ENCODE measurements at regions not wholly inside any gene's neighbourhood (a gene's known extent, or its start where the extent isn't known, plus 50 kb on each side); places are given as distances from the start of the nearest gene placed in this dataset.

DNA sequence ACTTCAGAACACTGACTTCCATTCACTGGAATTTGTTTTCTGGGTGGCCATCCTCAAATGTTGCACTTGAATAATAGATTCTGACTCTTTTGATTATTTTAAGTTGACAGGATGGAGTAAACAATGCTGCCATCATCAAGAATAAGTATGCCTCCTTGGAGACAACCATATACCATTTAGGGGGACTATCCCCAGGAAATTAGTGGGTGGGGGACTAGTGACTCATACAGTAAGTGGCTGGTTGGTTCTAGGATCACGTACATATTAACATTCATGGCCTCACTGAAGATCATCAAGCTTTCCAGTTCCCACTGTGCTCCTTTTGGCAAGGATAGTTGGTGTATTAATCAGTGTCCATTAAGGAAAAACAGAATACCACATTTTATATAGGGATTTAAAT is 615.2 kb downstream of the CCSER2 start:
- POLR2A ChIA-PET: no interaction called here
- TF ChIP-seq, protein P1, sequence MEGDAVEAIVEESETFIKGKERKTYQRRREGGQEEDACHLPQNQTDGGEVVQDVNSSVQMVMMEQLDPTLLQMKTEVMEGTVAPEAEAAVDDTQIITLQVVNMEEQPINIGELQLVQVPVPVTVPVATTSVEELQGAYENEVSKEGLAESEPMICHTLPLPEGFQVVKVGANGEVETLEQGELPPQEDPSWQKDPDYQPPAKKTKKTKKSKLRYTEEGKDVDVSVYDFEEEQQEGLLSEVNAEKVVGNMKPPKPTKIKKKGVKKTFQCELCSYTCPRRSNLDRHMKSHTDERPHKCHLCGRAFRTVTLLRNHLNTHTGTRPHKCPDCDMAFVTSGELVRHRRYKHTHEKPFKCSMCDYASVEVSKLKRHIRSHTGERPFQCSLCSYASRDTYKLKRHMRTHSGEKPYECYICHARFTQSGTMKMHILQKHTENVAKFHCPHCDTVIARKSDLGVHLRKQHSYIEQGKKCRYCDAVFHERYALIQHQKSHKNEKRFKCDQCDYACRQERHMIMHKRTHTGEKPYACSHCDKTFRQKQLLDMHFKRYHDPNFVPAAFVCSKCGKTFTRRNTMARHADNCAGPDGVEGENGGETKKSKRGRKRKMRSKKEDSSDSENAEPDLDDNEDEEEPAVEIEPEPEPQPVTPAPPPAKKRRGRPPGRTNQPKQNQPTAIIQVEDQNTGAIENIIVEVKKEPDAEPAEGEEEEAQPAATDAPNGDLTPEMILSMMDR (IDR thresholded peaks at IDR 0.05; ENCODE audit: control extremely low read depth, extremely low read depth, low read depth, missing control alignments): no peak
- CTCF ChIA-PET: no interaction called here

DNA sequence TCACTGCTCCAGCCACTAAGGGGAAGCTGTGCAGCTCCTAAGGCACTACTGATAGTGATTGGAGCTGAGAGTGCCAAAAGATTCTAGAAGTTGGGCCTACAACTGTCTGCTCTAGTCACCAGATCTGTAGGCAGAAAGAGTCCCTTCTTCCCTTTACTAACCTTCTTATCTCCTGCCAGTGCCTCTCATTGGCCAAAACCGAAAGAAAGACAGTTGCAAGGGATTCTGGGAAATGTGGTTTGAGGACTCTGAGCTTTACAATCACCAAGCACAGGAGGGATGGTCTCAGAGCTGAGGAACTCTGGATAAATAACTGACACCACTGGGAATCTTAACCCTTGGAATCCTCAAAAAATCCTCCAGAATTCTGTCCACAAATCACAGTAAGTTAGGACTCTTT is 615.8 kb downstream of the CCSER2 start:
- TF ChIP-seq, protein P1 (IDR thresholded peaks at IDR 0.05; ENCODE audit: control extremely low read depth, extremely low read depth, low read depth, missing control alignments): no peak
- POLR2A ChIA-PET: no interaction called here
- CTCF ChIA-PET: no interaction called here
- DNase-seq (ENCODE audit: extremely low spot score): no peak

More for the DNA sequence above, 615.2 kb downstream of the CCSER2 start:
- no peak for DNase-seq (ENCODE audit: extremely low spot score)

DNA sequence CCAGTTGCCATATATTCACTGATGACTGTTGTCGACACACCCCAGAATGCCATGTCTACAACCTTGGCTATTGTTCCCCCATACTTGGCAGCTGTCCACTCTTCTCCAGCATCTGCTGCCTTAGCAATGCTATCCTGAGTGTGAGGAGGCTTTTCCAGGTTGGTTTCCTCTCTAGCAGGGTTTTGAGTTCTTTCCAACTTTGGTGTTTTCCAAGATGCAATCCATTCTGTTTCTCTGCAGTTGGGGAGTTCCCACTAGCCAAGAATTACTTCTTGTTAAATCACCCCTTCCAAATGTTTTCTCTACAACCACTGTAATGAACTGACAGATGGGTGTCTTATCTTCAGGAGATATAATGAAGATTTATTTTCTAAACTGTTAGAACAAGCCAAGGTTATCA is 617.4 kb downstream of the CCSER2 start:
- TF ChIP-seq, protein P1 (IDR thresholded peaks at IDR 0.05; ENCODE audit: control extremely low read depth, extremely low read depth, low read depth, missing control alignments): no peak
- ChIA-PET CTCF (interaction anchor here (1.2 kb wide), 1 partner anchor 8 kb away, joined by 3 read pairs; no protein-coding TSS in a partner anchor), POLR2A (no interaction called here)
- DNase-seq (ENCODE audit: extremely low spot score): no peak

DNA sequence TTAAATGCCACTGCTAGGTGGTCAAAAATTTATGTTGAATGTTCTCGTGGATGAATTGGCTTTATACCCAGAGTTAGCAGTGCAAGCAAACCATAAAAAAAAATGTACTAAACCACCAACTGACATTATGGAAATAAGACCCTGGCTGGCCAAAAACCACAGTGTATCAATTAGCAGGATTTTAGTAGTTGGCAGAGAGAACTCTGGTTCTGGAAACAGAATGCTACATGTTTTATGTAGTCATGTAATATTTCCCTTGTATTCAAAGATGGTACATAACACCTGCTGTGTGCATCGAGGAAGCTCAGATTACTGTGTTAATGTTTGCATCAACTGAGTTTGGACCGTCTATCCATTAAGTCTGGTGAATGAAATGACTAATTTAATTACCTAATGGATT is 618.5 kb downstream of the CCSER2 start:
- no peak for DNase-seq (ENCODE audit: extremely low spot score)
- ChIA-PET POLR2A (no interaction called here), CTCF (interaction anchor here (1.2 kb wide), 1 partner anchor 9 kb away, joined by 3 read pairs; no protein-coding TSS in a partner anchor)
- TF ChIP-seq, protein P1 (IDR thresholded peaks at IDR 0.05; ENCODE audit: control extremely low read depth, extremely low read depth, low read depth, missing control alignments): no peak

DNA sequence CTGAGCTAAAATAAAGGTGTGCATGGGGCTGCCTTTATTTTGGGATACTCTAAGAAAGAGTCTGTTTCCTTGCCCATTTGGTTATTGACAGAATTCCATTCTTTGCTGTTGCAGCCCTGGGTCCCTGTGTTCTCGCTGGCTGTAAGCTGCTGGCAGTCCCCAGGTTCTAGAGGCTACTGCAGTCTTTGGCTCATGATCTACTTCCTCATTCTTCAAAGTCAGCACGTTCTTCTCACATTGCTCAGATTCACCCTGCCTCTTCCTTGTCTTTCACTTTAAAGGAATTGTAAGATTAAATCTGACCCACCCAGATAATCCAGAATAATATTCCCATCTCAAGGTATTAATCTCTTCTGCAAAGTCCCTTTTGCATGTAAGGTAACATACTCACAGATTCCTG is 620.3 kb downstream of the CCSER2 start:
- POLR2A ChIA-PET: no interaction called here
- no peak for DNase-seq (ENCODE audit: extremely low spot score)
- CTCF ChIA-PET: interaction anchor here (1.1 kb wide), 1 partner anchor 9 kb away, joined by 3 read pairs; no protein-coding TSS in a partner anchor
- TF ChIP-seq, protein P1 (IDR thresholded peaks at IDR 0.05; ENCODE audit: control extremely low read depth, extremely low read depth, low read depth, missing control alignments): no peak

DNA sequence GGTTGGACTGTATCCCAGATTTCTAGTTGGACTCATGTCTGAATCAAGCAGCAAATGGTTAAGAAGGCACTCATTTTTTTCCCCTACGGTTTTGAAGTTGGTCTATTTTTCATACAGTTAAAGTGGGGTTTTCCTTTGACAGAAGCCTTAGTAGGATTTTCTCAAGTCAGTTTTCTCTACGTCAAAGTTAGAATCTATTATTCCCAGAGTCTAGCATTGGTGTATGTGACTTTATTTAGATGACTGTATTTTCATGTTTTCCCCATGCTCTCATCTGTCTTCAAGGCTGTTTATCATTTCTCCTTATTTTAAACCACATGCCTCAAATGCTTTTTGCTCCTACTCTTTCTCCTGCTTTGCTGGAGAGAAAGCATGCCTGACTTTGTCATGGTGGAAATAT is 623.2 kb downstream of the CCSER2 start:
- CTCF ChIA-PET: interaction anchor here (1.5 kb wide), 1 partner anchor 8 kb away, joined by 3 read pairs; no protein-coding TSS in a partner anchor
- TF ChIP-seq, protein P1 (IDR thresholded peaks at IDR 0.05; ENCODE audit: control extremely low read depth, extremely low read depth, low read depth, missing control alignments): no peak

More for the DNA sequence above, 623.2 kb downstream of the CCSER2 start:
- DNase-seq (ENCODE audit: extremely low spot score): no peak
- POLR2A ChIA-PET: no interaction called here

Data from GM10248 (cell line).